Left hindlimb (tissue), 1 donor: ENCODE measurements at regions not wholly inside any gene's neighbourhood (a gene's known extent, or its start where the extent isn't known, plus 50 kb on each side); places are given as distances from the start of the nearest gene placed in this dataset.

Experiments used
- DNase-seq: peaks from one replicate; pipeline ENCODE4 v3.0.0-alpha.2; 2018

GRCh38 chr9:633461-633860 lies 208.0 kb upstream of the DMRT1 start:
- no peak for DNase-seq

- DNase-seq, result no peak
Measured at GRCh38 chr9:636931-637591, 204.4 kb upstream of the DMRT1 start.

GRCh38 chr9:638152-638551 lies 203.3 kb upstream of the DMRT1 start:
- no peak for DNase-seq

GRCh38 chr9:642014-642413 lies 199.5 kb upstream of the DMRT1 start:
- DNase-seq, result no peak

- DNase-seq, result no peak
Measured at GRCh38 chr9:643966-644365, 197.5 kb upstream of the DMRT1 start.

- DNase-seq, result no peak
Measured at GRCh38 chr9:647522-647921, 194.0 kb upstream of the DMRT1 start.

- DNase-seq, result no peak
Measured at GRCh38 chr9:649128-650074, 192.1 kb upstream of the DMRT1 start.

GRCh38 chr9:650362-650761 lies 191.1 kb upstream of the DMRT1 start:
- no peak for DNase-seq

- DNase-seq, result no peak
Measured at GRCh38 chr9:651371-651770, 190.1 kb upstream of the DMRT1 start.

- peak; percentile 69 for DNase-seq
Measured at GRCh38 chr9:652914-653313, 188.6 kb upstream of the DMRT1 start.

- no peak for DNase-seq
Measured at GRCh38 chr9:653421-653820, 188.1 kb upstream of the DMRT1 start.

GRCh38 chr9:653856-654387 lies 187.6 kb upstream of the DMRT1 start:
- no peak for DNase-seq

- DNase-seq, result no peak
Measured at GRCh38 chr9:655875-656274, 185.6 kb upstream of the DMRT1 start.

- no peak for DNase-seq
Measured at GRCh38 chr9:656926-657568, 184.4 kb upstream of the DMRT1 start.

- no peak for DNase-seq
Measured at GRCh38 chr9:659286-659685, 182.2 kb upstream of the DMRT1 start.

- no peak for DNase-seq
Measured at GRCh38 chr9:660227-660626, 181.3 kb upstream of the DMRT1 start.

GRCh38 chr9:663541-663940 lies 178.0 kb upstream of the DMRT1 start:
- no peak for DNase-seq

GRCh38 chr9:665296-665695 lies 176.2 kb upstream of the DMRT1 start:
- no peak for DNase-seq

- DNase-seq, result no peak
Measured at GRCh38 chr9:671997-672396, 169.5 kb upstream of the DMRT1 start.

- DNase-seq, result no peak
Measured at GRCh38 chr9:672851-673250, 168.6 kb upstream of the DMRT1 start.

GRCh38 chr9:673264-673965 lies 168.1 kb upstream of the DMRT1 start:
- no peak for DNase-seq

- DNase-seq, result no peak
Measured at GRCh38 chr9:673966-674526, 167.5 kb upstream of the DMRT1 start.
